Fibroblast of lung (primary cell): ENCODE measurements at regions not wholly inside any gene's neighbourhood (a gene's known extent, or its start where the extent isn't known, plus 50 kb on each side); places are given as distances from the start of the nearest gene placed in this dataset.

ENCODE experiments used
- DNase-seq, 2 donors: peaks; one replicate each; pipeline versions ENCODE4 v3.0.0 to v3.0.0-alpha.2; 2010; ENCODE audit warnings: low read depth in 2 of 2
- H2AFZ ChIP-seq: 2 replicates; pipeline ENCODE4 v1.5.1; 2012; ENCODE audit warnings: low read length, control low read depth, inconsistent platforms
- H3K27ac ChIP-seq: 2 replicates; pipeline ENCODE4 v1.5.1; 2011; ENCODE audit warnings: low read length, control low read depth; ENCODE audit not compliant: insufficient read depth
- H3K27me3 ChIP-seq: 2 replicates; pipeline ENCODE4 v1.5.1; 2011; ENCODE audit warnings: mild to moderate bottlenecking, low read length; ENCODE audit not compliant: control insufficient read depth, insufficient read depth
- H3K36me3 ChIP-seq: 2 replicates; pipeline ENCODE4 v1.5.1; 2011; ENCODE audit warnings: low read length; ENCODE audit not compliant: control insufficient read depth, insufficient read depth
- H3K4me1 ChIP-seq: 2 replicates; pipeline ENCODE4 v1.5.1; 2011; ENCODE audit warnings: low read length; ENCODE audit not compliant: control insufficient read depth, insufficient read depth; ENCODE audit errors: extremely low read depth
- H3K4me2 ChIP-seq: 2 replicates; pipeline ENCODE4 v1.5.1; 2011; ENCODE audit warnings: low read length, control low read depth; ENCODE audit not compliant: insufficient read depth; ENCODE audit errors: extremely low read depth
- H3K4me3 ChIP-seq, 4 experiments: fragments of 200-600 bp in 1 of 4; sonication (generic) in 1 of 4; replicated peaks in 1 of 4; 2 replicates each; pipeline ENCODE4 v1.5.1; 2011 to 2016; ENCODE audit warnings: low read length in 4 of 4, low read depth in 3 of 4, mild to moderate bottlenecking in 3 of 4, control low read depth in 2 of 4, inconsistent platforms in 1 of 4, mixed read lengths in 1 of 4; ENCODE audit not compliant: insufficient read depth in 1 of 4; ENCODE audit errors: control extremely low read depth in 1 of 4
- H3K79me2 ChIP-seq: 2 replicates; pipeline ENCODE4 v1.5.1; 2012; ENCODE audit warnings: mild to moderate bottlenecking, low read length, inconsistent platforms; ENCODE audit not compliant: control insufficient read depth, insufficient read depth
- H3K9ac ChIP-seq: 2 replicates; pipeline ENCODE4 v1.5.1; 2011; ENCODE audit warnings: mild to moderate bottlenecking, low read length, control low read depth; ENCODE audit not compliant: insufficient read depth
- H3K9me3 ChIP-seq: 2 replicates; pipeline ENCODE4 v1.5.1; 2012; ENCODE audit warnings: low read depth, low read length; ENCODE audit not compliant: control insufficient read depth, insufficient read depth
- H4K20me1 ChIP-seq: 2 replicates; pipeline ENCODE4 v1.5.1; 2011; ENCODE audit warnings: low read length; ENCODE audit not compliant: control insufficient read depth, insufficient read depth; ENCODE audit errors: extremely low read depth
- EZH2 ChIP-seq: IDR thresholded peaks from 2 replicates; pipeline ENCODE4 v1.5.1; 2012; ENCODE audit warnings: low read length, control low read depth, mild to moderate bottlenecking; ENCODE audit errors: missing control alignments
- TF ChIP-seq, protein P1 (sequence below), 2 donors: IDR thresholded peaks in 1 of 2; conservative IDR thresholded peaks in 1 of 2; 1 replicate in 1 of 2; 2 replicates in 1 of 2; pipeline ENCODE4 v1.5.1; 2011 to 2012; ENCODE audit warnings: low read length in 2 of 2, control low read depth in 1 of 2, inconsistent platforms in 1 of 2, low read depth in 1 of 2, mild to moderate bottlenecking in 1 of 2

DNA sequence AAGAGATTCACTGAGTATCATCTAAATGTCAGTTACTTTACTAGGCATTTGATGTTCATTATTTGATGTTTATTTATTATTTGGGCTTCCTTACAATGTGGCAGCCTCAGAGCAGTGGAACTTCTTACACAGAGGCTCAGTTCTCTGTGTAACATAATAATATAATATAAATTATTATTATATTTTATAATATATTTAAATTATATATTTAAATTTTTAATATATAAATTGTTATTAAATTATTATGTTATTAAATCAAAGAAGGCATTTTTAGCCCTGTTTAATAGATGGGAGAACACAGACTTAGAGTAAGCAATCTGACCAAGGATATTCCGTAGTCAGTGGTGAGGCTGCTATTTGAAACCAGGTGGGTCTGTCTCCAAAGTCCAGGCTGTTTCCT is 315.3 kb upstream of the SKOR2 start:
- no peak overlapping the region for H2AFZ ChIP-seq
- TF ChIP-seq, protein P1, sequence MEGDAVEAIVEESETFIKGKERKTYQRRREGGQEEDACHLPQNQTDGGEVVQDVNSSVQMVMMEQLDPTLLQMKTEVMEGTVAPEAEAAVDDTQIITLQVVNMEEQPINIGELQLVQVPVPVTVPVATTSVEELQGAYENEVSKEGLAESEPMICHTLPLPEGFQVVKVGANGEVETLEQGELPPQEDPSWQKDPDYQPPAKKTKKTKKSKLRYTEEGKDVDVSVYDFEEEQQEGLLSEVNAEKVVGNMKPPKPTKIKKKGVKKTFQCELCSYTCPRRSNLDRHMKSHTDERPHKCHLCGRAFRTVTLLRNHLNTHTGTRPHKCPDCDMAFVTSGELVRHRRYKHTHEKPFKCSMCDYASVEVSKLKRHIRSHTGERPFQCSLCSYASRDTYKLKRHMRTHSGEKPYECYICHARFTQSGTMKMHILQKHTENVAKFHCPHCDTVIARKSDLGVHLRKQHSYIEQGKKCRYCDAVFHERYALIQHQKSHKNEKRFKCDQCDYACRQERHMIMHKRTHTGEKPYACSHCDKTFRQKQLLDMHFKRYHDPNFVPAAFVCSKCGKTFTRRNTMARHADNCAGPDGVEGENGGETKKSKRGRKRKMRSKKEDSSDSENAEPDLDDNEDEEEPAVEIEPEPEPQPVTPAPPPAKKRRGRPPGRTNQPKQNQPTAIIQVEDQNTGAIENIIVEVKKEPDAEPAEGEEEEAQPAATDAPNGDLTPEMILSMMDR (conservative IDR thresholded peaks at IDR 0.05 in 1 of 2, IDR thresholded peaks at IDR 0.05 in 1 of 2; ENCODE audit: low read depth in 1 of 2, low read length in 2 of 2), result no peak
- no peak for TF ChIP-seq EZH2
- no peaks in the 10 kb centered on the region for H3K4me1 ChIP-seq

DNA sequence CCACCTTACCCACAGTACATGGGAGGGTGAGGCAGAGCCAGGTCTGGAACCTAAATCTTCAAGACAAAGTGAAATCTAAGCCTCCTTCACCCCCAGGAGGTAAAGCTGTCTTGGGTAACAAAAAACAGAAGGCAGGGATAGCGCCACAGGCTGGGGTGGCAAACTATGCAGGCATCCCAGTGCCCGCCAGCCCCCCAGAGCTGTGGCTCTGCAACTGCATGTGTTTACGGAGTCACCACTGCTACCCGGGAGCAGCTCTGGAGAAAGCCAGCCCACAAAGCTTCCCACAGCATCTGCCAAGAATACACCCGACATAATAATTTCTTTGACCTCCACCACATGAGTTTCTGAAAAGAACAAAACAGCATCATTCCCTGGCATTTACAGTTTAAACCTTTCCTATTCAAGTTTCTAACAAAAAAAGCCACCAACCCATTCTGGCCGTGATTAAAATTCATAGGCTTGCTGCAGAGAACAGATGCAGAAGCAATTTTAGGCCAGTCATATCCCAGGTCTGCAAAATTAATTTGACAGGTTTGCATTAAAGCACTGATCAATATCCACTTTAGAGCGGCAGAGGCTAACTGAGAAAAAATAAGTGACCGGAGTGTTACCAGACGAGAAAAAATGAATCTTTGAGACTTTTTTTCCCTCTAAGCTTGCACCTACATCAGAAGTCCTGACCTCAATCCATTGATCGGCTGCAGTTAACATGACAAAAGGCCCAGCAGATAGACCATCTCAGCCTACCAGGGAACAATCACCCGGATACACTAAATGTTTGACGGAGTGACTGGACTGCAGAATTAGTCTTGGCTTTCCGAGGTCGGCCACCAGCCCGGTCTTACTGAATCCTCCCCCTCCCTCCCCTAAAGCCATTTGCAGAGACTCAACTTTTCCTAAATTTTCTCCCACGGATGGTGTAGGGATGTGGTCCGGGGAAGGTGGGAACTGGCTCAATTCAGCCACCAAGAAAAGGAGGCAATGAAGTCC is 309.6 kb upstream of the SKOR2 start:
- no peaks in the 10 kb centered on the region for H3K27me3 ChIP-seq
- no peak overlapping the region for H3K27ac ChIP-seq
- no peak for DNase-seq
- H3K36me3 ChIP-seq, result no peaks in the 10 kb centered on the region
- H3K4me3 ChIP-seq, result no peak overlapping the region
- TF ChIP-seq EZH2, result no peak
- TF ChIP-seq, protein P1 (conservative IDR thresholded peaks at IDR 0.05 in 1 of 2, IDR thresholded peaks at IDR 0.05 in 1 of 2; ENCODE audit: low read depth in 1 of 2, low read length in 2 of 2), result no peak
- no peak overlapping the region for H3K4me2 ChIP-seq
- H3K79me2 ChIP-seq, result no peaks in the 10 kb centered on the region
- no peaks in the 10 kb centered on the region for H3K4me1 ChIP-seq
- H4K20me1 ChIP-seq, result no peaks in the 10 kb centered on the region
- H2AFZ ChIP-seq, result no peak overlapping the region
- H3K9me3 ChIP-seq, result no peaks in the 10 kb centered on the region
- H3K9ac ChIP-seq, result no peak overlapping the region

More for the DNA sequence above, 315.3 kb upstream of the SKOR2 start:
- Histone ChIP-seq H3K27ac (no peak overlapping the region), H3K9ac (no peak overlapping the region), H3K9me3 (no peaks in the 10 kb centered on the region), H4K20me1 (no peaks in the 10 kb centered on the region), H3K27me3 (no peaks in the 10 kb centered on the region), H3K4me2 (no peak overlapping the region), H3K79me2 (no peaks in the 10 kb centered on the region), H3K36me3 (no peaks in the 10 kb centered on the region), H3K4me3 (no peak overlapping the region)
- DNase-seq, result no peak

GRCh38 chr18:47558110-47558750 is 306.8 kb upstream of the SKOR2 start:
- no peak overlapping the region for H3K4me2 ChIP-seq
- H3K27ac ChIP-seq, result no peak overlapping the region
- DNase-seq, result no peak
- H3K9me3 ChIP-seq, result no peaks in the 10 kb centered on the region
- H3K4me1 ChIP-seq, result no peaks in the 10 kb centered on the region
- no peak for TF ChIP-seq EZH2
- TF ChIP-seq, protein P1 (conservative IDR thresholded peaks at IDR 0.05 in 1 of 2, IDR thresholded peaks at IDR 0.05 in 1 of 2; ENCODE audit: low read depth in 1 of 2, low read length in 2 of 2), result no peak
- no peaks in the 10 kb centered on the region for H3K36me3 ChIP-seq
- no peaks in the 10 kb centered on the region for H3K79me2 ChIP-seq
- no peak overlapping the region for H3K4me3 ChIP-seq
- no peak overlapping the region for H3K9ac ChIP-seq
- H3K27me3 ChIP-seq, result no peaks in the 10 kb centered on the region
- no peak overlapping the region for H2AFZ ChIP-seq
- H4K20me1 ChIP-seq, result no peaks in the 10 kb centered on the region
